ENCODE measurements at regions not wholly inside any gene's neighbourhood (a gene's known extent, or its start where the extent isn't known, plus 50 kb on each side); places are given as distances from the start of the nearest gene placed in this dataset.
"Not testable (repeated sequence)": the region's sequence is repeated elsewhere in the genome, so short reads cannot be mapped to it uniquely, and the experiment has no call there.

GRCh38 chr12:131660401-131660800, 50.5 kb upstream of the SFSWAP start:
- not testable (repeated sequence) for H3K4me3 ChIP-seq, H3K4me1 ChIP-seq, H3K36me3 ChIP-seq, H3K27ac ChIP-seq, H3K9me3 ChIP-seq
- H3K27me3 ChIP-seq = peaks cover 0 to 15% of the 10 kb centered on the region in 2 donors
- intact Hi-C loops (cut with DNase I; ENCODE audit: low total_unique reads) = loop anchor here (10.0 kb wide), 1 partner anchor 366 kb away; no protein-coding TSS in a partner anchor
- peak in 1 of 2 donors; percentile 53 for DNase-seq
